ENCODE measurements at regions not wholly inside any gene's neighbourhood (a gene's known extent, or its start where the extent isn't known, plus 50 kb on each side); places are given as distances from the start of the nearest gene placed in this dataset.

GRCh38 chr2:16408331-16409005 lies 257.2 kb downstream of the CYRIA start:
- no peak for DNase-seq

GRCh38 chr2:16407358-16407757 lies 258.3 kb downstream of the CYRIA start:
- DNase-seq: no peak

GRCh38 chr2:16406496-16407289 lies 258.9 kb downstream of the CYRIA start:
- DNase-seq: no peak

- DNase-seq: no peak
These were observed 260.1 kb downstream of the CYRIA start for GRCh38 chr2:16405551-16405950.

- DNase-seq: no peak
These were observed 260.9 kb downstream of the CYRIA start for GRCh38 chr2:16404551-16405300.

GRCh38 chr2:16404146-16404545 lies 261.5 kb downstream of the CYRIA start:
- no peak for DNase-seq

- no peak for DNase-seq
These were observed 262.7 kb downstream of the CYRIA start for GRCh38 chr2:16402891-16403290.

GRCh38 chr2:16401761-16402300 lies 263.8 kb downstream of the CYRIA start:
- no peak for DNase-seq

- no peak for DNase-seq
These were observed 265.5 kb downstream of the CYRIA start for GRCh38 chr2:16400127-16400623.

- no peak for DNase-seq
These were observed 267.1 kb downstream of the CYRIA start for GRCh38 chr2:16398486-16399043.

- DNase-seq: no peak
These were observed 267.8 kb downstream of the CYRIA start for GRCh38 chr2:16397681-16398475.

- no peak for DNase-seq
These were observed 268.6 kb downstream of the CYRIA start for GRCh38 chr2:16396986-16397385.

GRCh38 chr2:16396171-16396570 lies 269.5 kb downstream of the CYRIA start:
- no peak for DNase-seq

GRCh38 chr2:16395601-16396000 lies 270.0 kb downstream of the CYRIA start:
- DNase-seq: no peak

- no peak for DNase-seq
These were observed 270.6 kb downstream of the CYRIA start for GRCh38 chr2:16394986-16395550.

GRCh38 chr2:16394072-16394985 lies 271.3 kb downstream of the CYRIA start:
- no peak for DNase-seq

GRCh38 chr2:16393500-16394071 lies 272.0 kb downstream of the CYRIA start:
- DNase-seq: no peak

- no peak for DNase-seq
These were observed 272.8 kb downstream of the CYRIA start for GRCh38 chr2:16392647-16393499.

- no peak for DNase-seq
These were observed 273.6 kb downstream of the CYRIA start for GRCh38 chr2:16391986-16392385.

Data from activated CD4-positive, alpha-beta T cell treated with anti-CD3 and anti-CD28 coated beads for 4 hours (primary cell).